Gastroesophageal sphincter (tissue), 3 donors: ENCODE measurements at regions not wholly inside any gene's neighbourhood (a gene's known extent, or its start where the extent isn't known, plus 50 kb on each side); places are given as distances from the start of the nearest gene placed in this dataset.

Source experiments
- CTCF ChIP-seq, 4 experiments: fragments of 200-600 bp in 2 of 4; fragments of 450-650 bp in 2 of 4; sonication (generic) in 1 of 4; IDR thresholded peaks; one replicate each; pipeline ENCODE4 v1.5.1; 2017 to 2019; ENCODE audit warnings: antibody characterized with exemption in 4 of 4, mild to moderate bottlenecking in 2 of 4, moderate library complexity in 2 of 4
- POLR2AphosphoS5 ChIP-seq: sonication (generic); formaldehyde crosslinking; IDR thresholded peaks from one replicate; pipeline ENCODE4 v1.6.1; 2017; ENCODE audit warnings: antibody characterized with exemption

- TF ChIP-seq CTCF (IDR thresholded peaks at IDR 0.05): no peak
- no peak for TF ChIP-seq POLR2AphosphoS5
Observed at GRCh38 chr2:180819106-180819505, 161.3 kb upstream of the UBE2E3 start.
